Mammary epithelial cell (primary cell): ENCODE measurements at regions not wholly inside any gene's neighbourhood (a gene's known extent, or its start where the extent isn't known, plus 50 kb on each side); places are given as distances from the start of the nearest gene placed in this dataset.

Source experiments
- EZH2 ChIP-seq: IDR thresholded peaks from 2 replicates; pipeline ENCODE4 v1.6.1; 2012; ENCODE audit warnings: low read length, inconsistent platforms, borderline replicate concordance
- TF ChIP-seq, protein P1 (sequence below), 2 donors: IDR thresholded peaks in 1 of 2; conservative IDR thresholded peaks in 1 of 2; 2 replicates each; pipeline ENCODE4 v1.5.1; 2011 to 2012; ENCODE audit warnings: inconsistent platforms in 2 of 2, low read length in 2 of 2, mild to moderate bottlenecking in 2 of 2, control low read depth in 1 of 2, low read depth in 1 of 2; ENCODE audit not compliant: insufficient read depth in 1 of 2; ENCODE audit errors: extremely low read depth in 1 of 2

DNA sequence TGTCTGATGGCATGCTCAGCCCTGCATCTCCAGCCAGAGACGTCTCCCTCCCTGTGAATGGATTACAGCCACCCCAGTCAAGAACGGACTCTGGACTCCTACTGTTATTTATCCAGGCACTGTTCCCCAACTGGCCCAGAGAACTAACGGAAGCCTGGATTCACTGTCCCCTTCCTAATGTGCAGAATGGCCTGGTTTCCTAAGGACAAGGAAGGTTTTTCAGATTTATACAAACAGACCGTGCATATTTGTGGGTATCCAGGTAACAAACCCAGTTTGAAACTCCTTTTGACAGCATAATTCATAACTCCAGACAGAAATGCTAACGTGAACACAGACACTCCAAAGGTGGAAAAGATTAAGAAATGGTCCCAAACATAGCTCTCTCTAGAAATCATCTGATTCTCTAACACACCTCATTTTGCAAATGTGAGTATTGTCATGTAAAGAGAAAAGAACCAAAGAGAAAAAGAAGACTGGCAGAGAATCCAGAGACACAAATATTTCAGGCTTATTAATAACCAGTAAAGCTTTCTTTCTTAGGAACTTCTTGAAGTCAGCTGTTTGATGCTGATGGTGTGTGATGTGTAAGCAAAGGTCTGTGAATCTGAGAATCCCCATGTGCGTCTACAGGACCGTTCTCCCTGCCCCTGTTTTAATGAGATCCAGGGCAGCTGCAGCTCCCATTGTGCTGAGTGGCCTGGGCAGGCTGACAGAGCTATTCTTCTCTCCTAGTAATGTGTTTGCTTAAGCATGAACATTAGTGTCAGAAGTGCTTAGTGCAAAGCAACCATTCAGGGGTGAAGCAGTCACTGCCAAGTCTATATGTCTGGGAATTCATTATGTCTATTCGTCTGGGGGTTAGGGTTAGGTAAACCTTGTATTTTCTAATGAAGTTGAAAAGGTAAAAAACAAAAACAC lies 86.8 kb upstream of the HIF1A start:
- TF ChIP-seq, protein P1, sequence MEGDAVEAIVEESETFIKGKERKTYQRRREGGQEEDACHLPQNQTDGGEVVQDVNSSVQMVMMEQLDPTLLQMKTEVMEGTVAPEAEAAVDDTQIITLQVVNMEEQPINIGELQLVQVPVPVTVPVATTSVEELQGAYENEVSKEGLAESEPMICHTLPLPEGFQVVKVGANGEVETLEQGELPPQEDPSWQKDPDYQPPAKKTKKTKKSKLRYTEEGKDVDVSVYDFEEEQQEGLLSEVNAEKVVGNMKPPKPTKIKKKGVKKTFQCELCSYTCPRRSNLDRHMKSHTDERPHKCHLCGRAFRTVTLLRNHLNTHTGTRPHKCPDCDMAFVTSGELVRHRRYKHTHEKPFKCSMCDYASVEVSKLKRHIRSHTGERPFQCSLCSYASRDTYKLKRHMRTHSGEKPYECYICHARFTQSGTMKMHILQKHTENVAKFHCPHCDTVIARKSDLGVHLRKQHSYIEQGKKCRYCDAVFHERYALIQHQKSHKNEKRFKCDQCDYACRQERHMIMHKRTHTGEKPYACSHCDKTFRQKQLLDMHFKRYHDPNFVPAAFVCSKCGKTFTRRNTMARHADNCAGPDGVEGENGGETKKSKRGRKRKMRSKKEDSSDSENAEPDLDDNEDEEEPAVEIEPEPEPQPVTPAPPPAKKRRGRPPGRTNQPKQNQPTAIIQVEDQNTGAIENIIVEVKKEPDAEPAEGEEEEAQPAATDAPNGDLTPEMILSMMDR (conservative IDR thresholded peaks at IDR 0.05 in 1 of 2, IDR thresholded peaks at IDR 0.05 in 1 of 2; ENCODE audit: extremely low read depth in 1 of 2, insufficient read depth in 1 of 2, low read depth in 1 of 2, low read length in 2 of 2): no peak
- TF ChIP-seq EZH2: no peak
